ENCODE measurements at regions not wholly inside any gene's neighbourhood (a gene's known extent, or its start where the extent isn't known, plus 50 kb on each side); places are given as distances from the start of the nearest gene placed in this dataset.
A peak's percentile ranks its signal among the peaks of the same experiment; 100 is the strongest.

- Histone ChIP-seq H3K27me3 (ENCODE audit: control insufficient read depth, insufficient read depth, low read length) (no peaks in the 10 kb centered on the region), H3K4me3 (ENCODE audit: low read length in 3 of 3) (no peak overlapping the region), H3K27ac (ENCODE audit: low read depth in 2 of 2, low read length in 2 of 2) (no peak overlapping the region), H3K4me1 (ENCODE audit: control insufficient read depth in 2 of 3, insufficient read depth in 2 of 3, low read depth in 1 of 3, low read length in 3 of 3) (no peaks in the 10 kb centered on the region), H3K9me3 (ENCODE audit: control insufficient read depth in 2 of 3, insufficient read depth in 1 of 3, low read length in 3 of 3) (no peaks in the 10 kb centered on the region), H3K36me3 (ENCODE audit: control insufficient read depth in 2 of 3, insufficient read depth in 3 of 3, low read length in 3 of 3) (no peaks in the 10 kb centered on the region), H3K9ac (ENCODE audit: low read length in 3 of 3) (no peak overlapping the region)
- intact Hi-C loops (cut with DNase I) = no loop called here
- FAIRE-seq = no peak
- DNase-seq = peak in 2 of 5 donors; percentile 49 to 54
- TF ChIP-seq, protein P1, sequence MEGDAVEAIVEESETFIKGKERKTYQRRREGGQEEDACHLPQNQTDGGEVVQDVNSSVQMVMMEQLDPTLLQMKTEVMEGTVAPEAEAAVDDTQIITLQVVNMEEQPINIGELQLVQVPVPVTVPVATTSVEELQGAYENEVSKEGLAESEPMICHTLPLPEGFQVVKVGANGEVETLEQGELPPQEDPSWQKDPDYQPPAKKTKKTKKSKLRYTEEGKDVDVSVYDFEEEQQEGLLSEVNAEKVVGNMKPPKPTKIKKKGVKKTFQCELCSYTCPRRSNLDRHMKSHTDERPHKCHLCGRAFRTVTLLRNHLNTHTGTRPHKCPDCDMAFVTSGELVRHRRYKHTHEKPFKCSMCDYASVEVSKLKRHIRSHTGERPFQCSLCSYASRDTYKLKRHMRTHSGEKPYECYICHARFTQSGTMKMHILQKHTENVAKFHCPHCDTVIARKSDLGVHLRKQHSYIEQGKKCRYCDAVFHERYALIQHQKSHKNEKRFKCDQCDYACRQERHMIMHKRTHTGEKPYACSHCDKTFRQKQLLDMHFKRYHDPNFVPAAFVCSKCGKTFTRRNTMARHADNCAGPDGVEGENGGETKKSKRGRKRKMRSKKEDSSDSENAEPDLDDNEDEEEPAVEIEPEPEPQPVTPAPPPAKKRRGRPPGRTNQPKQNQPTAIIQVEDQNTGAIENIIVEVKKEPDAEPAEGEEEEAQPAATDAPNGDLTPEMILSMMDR (IDR thresholded peaks at IDR 0.05; ENCODE audit: borderline replicate concordance, extremely low read depth, insufficient read depth) = no peak
These were observed 216.5 kb upstream of the CADM1 start for GRCh38 chr11:115720602-115721245.

DNA sequence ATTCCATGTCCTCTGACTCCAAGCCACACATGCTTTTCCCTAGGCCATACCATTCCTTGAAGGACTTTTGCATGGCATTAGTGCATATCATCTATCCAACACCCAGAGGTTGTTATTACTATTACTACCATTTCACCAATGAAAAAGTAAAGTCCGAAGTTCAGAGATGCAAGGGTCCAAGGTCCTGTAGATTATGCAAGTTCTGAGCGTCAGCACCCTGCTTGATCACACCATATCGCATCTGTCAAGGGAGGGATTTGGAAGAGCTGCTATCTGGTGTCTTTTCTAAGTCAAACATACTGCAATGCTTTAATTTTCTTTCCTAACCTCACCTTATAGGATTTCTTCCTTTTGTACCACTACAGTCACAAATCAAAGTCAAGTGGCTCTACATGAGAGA is 214.7 kb upstream of the CADM1 start:
- Histone ChIP-seq H3K36me3 (ENCODE audit: control insufficient read depth in 2 of 3, insufficient read depth in 3 of 3, low read length in 3 of 3) (no peaks in the 10 kb centered on the region), H3K27ac (ENCODE audit: low read depth in 2 of 2, low read length in 2 of 2) (no peak overlapping the region), H3K9me3 (ENCODE audit: control insufficient read depth in 2 of 3, insufficient read depth in 1 of 3, low read length in 3 of 3) (no peaks in the 10 kb centered on the region), H3K4me1 (ENCODE audit: control insufficient read depth in 2 of 3, insufficient read depth in 2 of 3, low read depth in 1 of 3, low read length in 3 of 3) (no peaks in the 10 kb centered on the region), H3K4me3 (ENCODE audit: low read length in 3 of 3) (no peak overlapping the region), H3K27me3 (ENCODE audit: control insufficient read depth, insufficient read depth, low read length) (no peaks in the 10 kb centered on the region), H3K9ac (ENCODE audit: low read length in 3 of 3) (no peak overlapping the region)
- TF ChIP-seq, protein P1 (IDR thresholded peaks at IDR 0.05; ENCODE audit: borderline replicate concordance, extremely low read depth, insufficient read depth) = no peak
- intact Hi-C loops (cut with DNase I) = no loop called here
- no peak for DNase-seq
- no peak for FAIRE-seq

GRCh38 chr11:115718106-115718505 is 213.9 kb upstream of the CADM1 start:
- H3K27me3 ChIP-seq (ENCODE audit: control insufficient read depth, insufficient read depth, low read length) = no peaks in the 10 kb centered on the region
- DNase-seq (no peak), FAIRE-seq (no peak)
- TF ChIP-seq, protein P1 (IDR thresholded peaks at IDR 0.05; ENCODE audit: borderline replicate concordance, extremely low read depth, insufficient read depth) = no peak
- intact Hi-C loops (cut with DNase I) = no loop called here
- H3K9me3 ChIP-seq (ENCODE audit: control insufficient read depth in 2 of 3, insufficient read depth in 1 of 3, low read length in 3 of 3) = no peaks in the 10 kb centered on the region
- H3K4me3 ChIP-seq (ENCODE audit: low read length in 3 of 3) = no peak overlapping the region
- no peak overlapping the region for H3K9ac ChIP-seq (ENCODE audit: low read length in 3 of 3)
- H3K27ac ChIP-seq (ENCODE audit: low read depth in 2 of 2, low read length in 2 of 2) = no peak overlapping the region
- no peaks in the 10 kb centered on the region for H3K36me3 ChIP-seq (ENCODE audit: control insufficient read depth in 2 of 3, insufficient read depth in 3 of 3, low read length in 3 of 3)
- no peaks in the 10 kb centered on the region for H3K4me1 ChIP-seq (ENCODE audit: control insufficient read depth in 2 of 3, insufficient read depth in 2 of 3, low read depth in 1 of 3, low read length in 3 of 3)
